ENCODE measurements at regions not wholly inside any gene's neighbourhood (a gene's known extent, or its start where the extent isn't known, plus 50 kb on each side); places are given as distances from the start of the nearest gene placed in this dataset.

GRCh38 chr12:131491155-131491554 is 219.7 kb upstream of the SFSWAP start:
- TF ChIP-seq CTCF (IDR thresholded peaks at IDR 0.05) = no peak
- TF ChIP-seq POLR2A (IDR thresholded peaks at IDR 0.05) = no peak

Measured in lower leg skin (tissue), 3 donors.